ENCODE measurements at regions not wholly inside any gene's neighbourhood (a gene's known extent, or its start where the extent isn't known, plus 50 kb on each side); places are given as distances from the start of the nearest gene placed in this dataset.

GRCh38 chr3:177726807-177727206 is 529.5 kb upstream of the TBL1XR1 start:
- ATAC-seq (no peak), DNase-seq (peak in 1 of 2 donors; percentile 52)
- WGBS, 3 donors = 90 to 92% (median 91%) methylated on average over 3 of the region's 3 CpGs
- H3K36me3 ChIP-seq (ENCODE audit: insufficient read depth in 1 of 2, low read depth in 1 of 2) = no peaks in the 10 kb centered on the region
- H3K4me1 ChIP-seq = peaks cover 54% of the 10 kb centered on the region
- TF ChIP-seq CTCF (IDR thresholded peaks at IDR 0.05) = no peak
- intact Hi-C loops (cut with DNase I) = loop anchor here (10.0 kb wide), 3 partner anchors 362 to 532 kb away; partner anchors contain the start of gene TBL1XR1 (in 1 of the 2)
- H3K27me3 ChIP-seq (ENCODE audit: insufficient read depth in 3 of 3, low read length in 2 of 3) = no peaks in the 10 kb centered on the region
- H3K27ac ChIP-seq = no peak overlapping the region
- no peak overlapping the region for H3K4me3 ChIP-seq
- no peaks in the 10 kb centered on the region for H3K9me3 ChIP-seq

DNA sequence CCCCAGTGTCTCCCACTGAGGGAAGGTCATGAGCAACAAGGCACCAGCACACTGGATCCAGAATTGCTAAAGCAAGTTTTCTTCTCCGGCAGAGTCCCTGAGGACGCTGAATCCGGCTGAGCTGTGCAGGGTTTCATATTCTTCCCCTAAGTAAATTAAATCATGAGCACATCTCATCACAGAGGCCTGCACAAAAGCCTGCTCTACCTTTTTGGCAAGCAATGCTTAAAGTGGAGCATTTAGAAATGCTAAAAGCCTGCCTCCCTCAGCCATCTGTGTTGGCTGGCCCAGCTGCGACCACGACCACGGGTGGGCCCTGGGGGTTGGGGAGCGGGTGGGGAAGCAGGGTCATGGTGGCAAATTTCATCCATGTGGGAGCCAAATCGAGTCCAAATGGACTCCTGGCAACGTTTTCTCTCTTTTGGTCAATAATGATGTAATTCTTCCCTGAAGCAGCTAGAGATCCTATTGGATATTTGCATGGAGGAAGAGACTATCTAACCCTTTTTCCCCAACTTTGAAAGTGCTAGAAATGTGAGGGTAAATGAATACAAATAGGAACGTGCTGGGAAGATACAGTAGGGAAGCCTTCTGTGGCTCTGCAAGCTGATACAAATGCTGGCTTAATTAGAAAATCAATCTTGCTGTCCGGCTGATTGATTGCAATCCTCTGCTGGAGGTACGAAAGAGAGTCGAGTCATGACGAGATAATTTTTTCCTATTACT is 532.8 kb upstream of the TBL1XR1 start:
- H3K36me3 ChIP-seq (ENCODE audit: insufficient read depth in 1 of 2, low read depth in 1 of 2) = no peaks in the 10 kb centered on the region
- TF ChIP-seq CTCF (IDR thresholded peaks at IDR 0.05) = no peak
- peak; percentile 27 to 53 (median 46) for ATAC-seq
- no peak overlapping the region for H3K4me3 ChIP-seq
- 46 to 64% (median 48%) methylated on average over 14 of the region's 14 CpGs for WGBS, 3 donors
- intact Hi-C loops (cut with DNase I) = loop anchor here (10.0 kb wide), 3 partner anchors 365 to 535 kb away; partner anchors contain the start of gene TBL1XR1 (in 1 of the 2)
- H3K4me1 ChIP-seq = peaks cover 26% of the 10 kb centered on the region
- H3K9me3 ChIP-seq = no peaks in the 10 kb centered on the region
- H3K27ac ChIP-seq = peak overlapping the region; percentile 53
- DNase-seq = peak; percentile 43 to 80
- no peaks in the 10 kb centered on the region for H3K27me3 ChIP-seq (ENCODE audit: insufficient read depth in 3 of 3, low read length in 2 of 3)

DNA sequence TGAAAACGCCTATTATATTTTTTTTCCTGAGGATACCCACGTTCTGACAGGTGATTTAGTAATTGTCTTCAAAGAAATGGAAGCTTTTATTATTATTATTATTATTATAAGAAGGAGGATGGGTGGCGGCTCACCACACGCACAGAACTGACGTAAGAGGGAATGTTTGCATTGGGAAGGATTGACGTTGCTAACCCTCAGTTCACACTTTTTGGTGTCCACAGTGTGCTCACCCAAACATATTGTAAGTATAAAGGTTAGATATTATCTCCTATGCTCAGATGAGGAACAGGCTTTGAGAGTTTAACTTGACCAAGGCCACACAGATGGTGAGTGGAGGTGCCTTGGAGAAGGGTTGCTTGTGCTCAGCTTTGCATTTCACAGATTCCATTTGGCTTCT is 533.5 kb upstream of the TBL1XR1 start:
- H3K4me3 ChIP-seq = no peak overlapping the region
- no peak for TF ChIP-seq CTCF (IDR thresholded peaks at IDR 0.05)
- peaks cover 19% of the 10 kb centered on the region for H3K4me1 ChIP-seq
- intact Hi-C loops (cut with DNase I) = no loop called here
- no peak for ATAC-seq
- no peak overlapping the region for H3K27ac ChIP-seq
- no peak for DNase-seq
- WGBS, 3 donors = 90 to 94% (median 92%) methylated on average over 6 of the region's 6 CpGs
- no peaks in the 10 kb centered on the region for H3K9me3 ChIP-seq
- no peaks in the 10 kb centered on the region for H3K36me3 ChIP-seq (ENCODE audit: insufficient read depth in 1 of 2, low read depth in 1 of 2)
- H3K27me3 ChIP-seq (ENCODE audit: insufficient read depth in 3 of 3, low read length in 2 of 3) = no peaks in the 10 kb centered on the region

DNA sequence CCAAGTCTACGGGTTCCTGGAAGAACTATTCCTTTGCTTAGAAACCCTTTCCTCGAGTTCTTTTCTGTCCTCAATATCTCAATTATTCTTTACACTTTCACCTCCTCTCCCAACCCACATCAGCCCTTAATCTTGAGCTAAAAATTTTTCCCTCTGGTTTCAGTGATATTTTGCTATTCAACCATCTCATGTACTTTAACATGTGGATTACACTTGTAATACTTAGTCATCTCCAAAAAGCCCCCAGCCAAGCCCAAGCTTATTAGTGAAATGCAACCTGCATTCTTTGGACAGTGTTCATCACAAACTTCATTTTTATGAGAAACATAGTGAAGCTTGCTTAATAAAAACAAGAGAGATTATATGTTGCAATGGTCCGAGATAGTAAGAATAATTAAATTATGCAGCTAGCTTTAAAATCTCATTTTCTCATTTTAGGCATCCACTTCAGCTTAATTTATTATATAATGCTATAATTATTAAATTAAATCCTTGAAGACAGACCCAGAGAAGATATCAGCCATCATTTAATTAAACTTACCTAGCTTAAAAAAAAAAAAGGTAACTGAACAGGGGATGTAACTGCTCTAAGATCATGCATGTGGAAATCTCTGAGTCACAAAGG is 534.5 kb upstream of the TBL1XR1 start:
- Histone ChIP-seq H3K27me3 (ENCODE audit: insufficient read depth in 3 of 3, low read length in 2 of 3) (no peaks in the 10 kb centered on the region), H3K9me3 (no peaks in the 10 kb centered on the region), H3K4me3 (no peak overlapping the region), H3K36me3 (ENCODE audit: insufficient read depth in 1 of 2, low read depth in 1 of 2) (no peaks in the 10 kb centered on the region), H3K27ac (no peak overlapping the region), H3K4me1 (peaks cover 9% of the 10 kb centered on the region)
- 85 to 91% (median 90%) methylated on average over 3 of the region's 3 CpGs for WGBS, 3 donors
- intact Hi-C loops (cut with DNase I) = no loop called here
- DNase-seq (no peak), ATAC-seq (no peak)
- TF ChIP-seq CTCF (IDR thresholded peaks at IDR 0.05) = no peak
